AG04449 (cell line): ENCODE measurements at regions not wholly inside any gene's neighbourhood (a gene's known extent, or its start where the extent isn't known, plus 50 kb on each side); places are given as distances from the start of the nearest gene placed in this dataset.
A peak's percentile ranks its signal among the peaks of the same experiment; 100 is the strongest.

Experiments
- CTCF ChIA-PET: fragments of 350-600 bp; formaldehyde crosslinking; extraction: SDS; loops from one replicate; lab custom pipeline; 2021; ENCODE audit warnings: antibody characterized with exemption; lab: Yijun Ruan, JAX
- POLR2A ChIA-PET: fragments of 400-600, 350-600 bp; formaldehyde crosslinking; extraction: SDS; loops from one replicate; lab custom pipeline; 2020; ENCODE audit warnings: antibody characterized with exemption, inconsistent platforms; lab: Yijun Ruan, JAX
- DNase-seq: peaks from one replicate; pipeline ENCODE4 v3.0.0-alpha.2; 2010; ENCODE audit warnings: low read depth, low spot score
- H3K4me3 ChIP-seq: 2 replicates; pipeline ENCODE4 v1.5.1; 2011; ENCODE audit warnings: low read depth, mild to moderate bottlenecking, control low read depth, low read length
- TF ChIP-seq, protein P1 (sequence below): IDR thresholded peaks from one replicate; pipeline ENCODE4 v1.5.1; 2011; ENCODE audit warnings: mild to moderate bottlenecking, moderate library complexity, low read length, control low read depth, inconsistent platforms; ENCODE audit not compliant: insufficient read depth; ENCODE audit errors: missing control alignments

- no peak for DNase-seq
- POLR2A ChIA-PET: no interaction called here
- no peak overlapping the region for H3K4me3 ChIP-seq
- TF ChIP-seq, protein P1, sequence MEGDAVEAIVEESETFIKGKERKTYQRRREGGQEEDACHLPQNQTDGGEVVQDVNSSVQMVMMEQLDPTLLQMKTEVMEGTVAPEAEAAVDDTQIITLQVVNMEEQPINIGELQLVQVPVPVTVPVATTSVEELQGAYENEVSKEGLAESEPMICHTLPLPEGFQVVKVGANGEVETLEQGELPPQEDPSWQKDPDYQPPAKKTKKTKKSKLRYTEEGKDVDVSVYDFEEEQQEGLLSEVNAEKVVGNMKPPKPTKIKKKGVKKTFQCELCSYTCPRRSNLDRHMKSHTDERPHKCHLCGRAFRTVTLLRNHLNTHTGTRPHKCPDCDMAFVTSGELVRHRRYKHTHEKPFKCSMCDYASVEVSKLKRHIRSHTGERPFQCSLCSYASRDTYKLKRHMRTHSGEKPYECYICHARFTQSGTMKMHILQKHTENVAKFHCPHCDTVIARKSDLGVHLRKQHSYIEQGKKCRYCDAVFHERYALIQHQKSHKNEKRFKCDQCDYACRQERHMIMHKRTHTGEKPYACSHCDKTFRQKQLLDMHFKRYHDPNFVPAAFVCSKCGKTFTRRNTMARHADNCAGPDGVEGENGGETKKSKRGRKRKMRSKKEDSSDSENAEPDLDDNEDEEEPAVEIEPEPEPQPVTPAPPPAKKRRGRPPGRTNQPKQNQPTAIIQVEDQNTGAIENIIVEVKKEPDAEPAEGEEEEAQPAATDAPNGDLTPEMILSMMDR: no peak
- CTCF ChIA-PET: interaction anchor here (0.6 to 1.2 kb wide), 2 partner anchors 8 to 193 kb away, joined by 3 read pairs; no protein-coding TSS in a partner anchor
Observed at GRCh38 chr21:32934829-32935228, 90.9 kb upstream of the OLIG2 start.

DNA sequence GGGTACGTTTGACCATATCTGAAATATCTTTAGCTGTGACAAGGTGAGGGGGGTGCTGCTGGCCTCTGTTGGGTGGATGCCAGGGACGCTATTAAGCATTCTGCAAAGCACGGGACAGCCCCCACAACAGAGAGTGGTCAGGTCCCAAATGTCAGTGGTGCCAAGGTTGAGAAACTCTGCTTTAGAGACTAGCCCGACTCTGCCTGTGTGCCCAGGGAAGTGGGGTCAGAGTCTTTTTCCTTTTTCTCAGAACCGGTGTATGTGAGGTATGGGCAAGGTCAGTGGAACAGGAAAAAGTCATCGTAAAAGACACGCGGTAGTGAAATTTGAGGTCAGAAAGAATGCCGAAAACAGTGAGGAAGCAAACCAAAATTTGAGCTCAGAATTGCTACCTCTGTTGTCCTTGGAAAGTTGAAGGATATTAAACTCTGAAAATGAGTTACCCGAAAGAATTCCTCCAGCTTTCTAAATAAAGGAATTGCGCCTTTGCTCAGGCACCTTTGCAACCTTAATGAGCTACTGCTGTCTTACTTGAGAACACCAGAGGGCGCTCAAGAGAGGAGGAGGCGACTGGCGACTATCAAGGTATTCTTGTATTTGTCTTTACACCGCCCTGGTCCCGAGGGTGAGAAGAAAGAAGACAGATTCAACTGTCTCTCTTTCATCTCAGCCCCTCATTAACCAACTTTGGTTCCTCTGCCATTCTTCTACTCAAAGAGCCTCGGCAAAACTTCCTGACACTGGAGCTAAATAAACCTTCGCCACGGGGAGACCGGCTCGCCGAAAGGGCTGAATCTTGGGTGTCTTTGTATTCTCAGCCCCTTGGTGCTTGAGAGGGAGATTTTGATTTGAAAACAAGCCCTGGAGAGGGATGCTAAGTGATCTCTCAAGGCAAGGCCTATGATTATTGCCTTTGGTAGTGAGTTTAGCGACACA lies 85.4 kb upstream of the OLIG2 start:
- ChIA-PET POLR2A (no interaction called here), CTCF (interaction anchor here (0.9 to 3.7 kb wide), 37 partner anchors 9 to 257 kb away, joined by 3 to 45 read pairs (median 4); no protein-coding TSS in a partner anchor)
- no peak for DNase-seq
- H3K4me3 ChIP-seq: no peak overlapping the region
- TF ChIP-seq, protein P1: peak; percentile 70

GRCh38 chr21:32941263-32941662 lies 84.5 kb upstream of the OLIG2 start:
- H3K4me3 ChIP-seq: no peak overlapping the region
- ChIA-PET CTCF (interaction anchor here (0.9 to 3.7 kb wide), 20 partner anchors 11 to 256 kb away, joined by 3 to 45 read pairs (median 5); no protein-coding TSS in a partner anchor), POLR2A (no interaction called here)
- no peak for DNase-seq
- TF ChIP-seq, protein P1: no peak

- CTCF ChIA-PET: interaction anchor here (1.3 to 1.9 kb wide), 2 partner anchors 180 to 252 kb away, joined by 3 to 5 read pairs; no protein-coding TSS in a partner anchor
- no peak for DNase-seq
- TF ChIP-seq, protein P1: no peak
- no peak overlapping the region for H3K4me3 ChIP-seq
- POLR2A ChIA-PET: no interaction called here
Observed at GRCh38 chr21:32946654-32947053, 79.1 kb upstream of the OLIG2 start.

DNA sequence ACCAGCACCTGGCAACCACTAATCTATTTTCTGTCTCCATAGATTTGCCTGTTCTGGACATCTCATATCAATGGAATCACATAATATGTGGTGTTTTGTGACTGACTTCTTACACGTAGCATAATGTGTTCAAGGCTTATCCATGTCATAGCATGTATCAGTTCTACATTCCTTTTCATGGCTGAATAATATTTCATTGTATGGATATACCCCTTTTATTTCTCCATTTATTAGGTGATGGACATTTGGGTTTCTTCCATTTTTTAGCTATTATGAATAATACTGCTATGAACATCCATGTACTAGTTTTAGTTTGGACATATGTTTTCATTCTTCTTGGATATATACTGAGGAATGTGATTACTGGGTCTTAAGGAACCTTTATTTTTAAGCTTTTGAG lies 78.0 kb upstream of the OLIG2 start:
- ChIA-PET POLR2A (no interaction called here), CTCF (no interaction called here)
- TF ChIP-seq, protein P1: no peak
- no peak overlapping the region for H3K4me3 ChIP-seq
- no peak for DNase-seq

GRCh38 chr21:32949701-32950100 lies 76.0 kb upstream of the OLIG2 start:
- TF ChIP-seq, protein P1: no peak
- DNase-seq: no peak
- POLR2A ChIA-PET: no interaction called here
- H3K4me3 ChIP-seq: no peak overlapping the region
- CTCF ChIA-PET: interaction anchor here (0.8 to 1.7 kb wide), 2 partner anchors 9 to 177 kb away, joined by 3 to 7 read pairs; no protein-coding TSS in a partner anchor
